Lung (tissue), 11 donors: ENCODE measurements at regions not wholly inside any gene's neighbourhood (a gene's known extent, or its start where the extent isn't known, plus 50 kb on each side); places are given as distances from the start of the nearest gene placed in this dataset.

Experiments
- ATAC-seq: fragments of 200-7000 bp; cut with Tn5 transposase; one replicate; pipeline ENCODE4 v1.9.1; 2020; ENCODE audit warnings: moderate number of reproducible peaks; ENCODE audit not compliant: insufficient read depth, low FRiP score
- DNase-seq, 3 donors: peaks; one replicate each; pipeline ENCODE4 v3.0.0-alpha.2; 2013 to 2017
- H3K27ac ChIP-seq, 2 donors: one replicate each; pipeline ENCODE4 v1.5.1; 2013; ENCODE audit warnings: mild to moderate bottlenecking in 2 of 2, moderate library complexity in 2 of 2, control low read depth in 1 of 2, inconsistent platforms in 1 of 2, low read depth in 1 of 2, low read length in 1 of 2
- H3K27me3 ChIP-seq, 3 donors: one replicate each; pipeline ENCODE4 v1.5.1; 2013; ENCODE audit warnings: low read length in 2 of 3; ENCODE audit not compliant: control insufficient read depth in 3 of 3, insufficient read depth in 3 of 3
- H3K36me3 ChIP-seq, 4 donors: one replicate each; pipeline ENCODE4 v1.5.1; 2013; ENCODE audit warnings: low read length in 4 of 4, mild to moderate bottlenecking in 1 of 4, moderate library complexity in 1 of 4; ENCODE audit not compliant: control insufficient read depth in 4 of 4, insufficient read depth in 4 of 4
- H3K4me1 ChIP-seq, 5 donors: one replicate each; pipeline ENCODE4 v1.5.1; 2013; ENCODE audit warnings: low read length in 5 of 5, mild to moderate bottlenecking in 2 of 5, moderate library complexity in 1 of 5; ENCODE audit not compliant: control insufficient read depth in 5 of 5, insufficient read depth in 5 of 5
- H3K4me3 ChIP-seq: one replicate; pipeline ENCODE4 v1.5.1; 2013; ENCODE audit warnings: mild to moderate bottlenecking, control low read depth, moderate library complexity
- H3K9ac ChIP-seq, 2 donors: one replicate each; pipeline ENCODE4 v1.5.1; 2013; ENCODE audit warnings: low read length in 2 of 2, control low read depth in 1 of 2; ENCODE audit not compliant: insufficient read depth in 1 of 2
- H3K9me3 ChIP-seq, 4 donors: one replicate each; pipeline ENCODE4 v1.5.1; 2013; ENCODE audit warnings: low read length in 3 of 4, mild to moderate bottlenecking in 1 of 4, moderate library complexity in 1 of 4; ENCODE audit not compliant: control insufficient read depth in 4 of 4, insufficient read depth in 3 of 4
- CTCF ChIP-seq: IDR thresholded peaks from 2 replicates; pipeline ENCODE4 v1.5.1; 2012; ENCODE audit warnings: mild to moderate bottlenecking; ENCODE audit errors: control extremely low read depth, extremely low read depth
- whole genome bisulfite sequencing, 2 donors: extraction: QIAGEN DNeasy Blood & Tissue Kit; methylation state at CpG; one replicate each; pipeline ENCODE4 v1.1.7; 2013; 5-methylcytosine and 5-hydroxymethylcytosine counted together
- donor health status: control.
- donor health status: control.
- donor health status: Bipolar disorder and iron deficiency.
- donor health status: healthy.
- donor health status: DM: yes; HTN: yes; CAD: no.

DNA sequence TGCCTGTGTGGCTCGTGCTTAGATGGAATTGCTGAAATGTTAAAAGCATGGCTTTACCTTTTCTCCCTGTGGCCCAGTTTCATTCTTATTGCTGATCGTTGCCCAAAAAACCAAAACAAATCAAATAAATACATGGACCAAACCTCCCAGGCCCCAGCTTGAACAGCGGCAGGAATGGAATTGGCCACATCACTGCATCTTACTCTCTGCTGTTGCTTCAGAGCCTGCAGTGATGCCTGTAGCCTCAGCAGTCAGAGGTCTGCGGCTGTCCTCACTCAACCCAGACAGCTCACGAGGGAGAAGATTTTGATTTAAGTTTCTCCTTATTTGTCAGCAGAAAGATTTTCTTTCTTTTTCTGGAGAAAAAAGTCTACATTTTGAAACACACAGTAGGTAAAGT lies 91.5 kb downstream of the NPIPB11 start:
- H3K9me3 ChIP-seq = no peaks in the 10 kb centered on the region
- WGBS, 2 donors = 85 to 87% methylated on average over 5 of the region's 5 CpGs
- ATAC-seq (no peak), DNase-seq (no peak)
- H3K9ac ChIP-seq = no peak overlapping the region
- peaks cover 0 to 24% (median 8%) of the 10 kb centered on the region in 5 donors for H3K4me1 ChIP-seq
- TF ChIP-seq CTCF = no peak
- no peaks in the 10 kb centered on the region for H3K27me3 ChIP-seq
- H3K27ac ChIP-seq = no peak overlapping the region
- no peaks in the 10 kb centered on the region for H3K36me3 ChIP-seq
- H3K4me3 ChIP-seq = no peak overlapping the region

- no peak for TF ChIP-seq CTCF
- no peaks in the 10 kb centered on the region for H3K36me3 ChIP-seq
- no peak for ATAC-seq
- no peak overlapping the region for H3K4me3 ChIP-seq
- DNase-seq = no peak
- WGBS, 2 donors = 96 to 97% methylated on average over 20 of the region's 20 CpGs
- peaks cover 0 to 24% (median 8%) of the 10 kb centered on the region in 5 donors for H3K4me1 ChIP-seq
- no peaks in the 10 kb centered on the region for H3K27me3 ChIP-seq
- no peaks in the 10 kb centered on the region for H3K9me3 ChIP-seq
- no peak overlapping the region for H3K27ac ChIP-seq
- H3K9ac ChIP-seq = no peak overlapping the region
Measured at GRCh38 chr16:29314292-29314934, 92.1 kb downstream of the NPIPB11 start.

GRCh38 chr16:29313559-29314048 lies 92.9 kb downstream of the NPIPB11 start:
- Histone ChIP-seq H3K27ac (no peak overlapping the region), H3K9me3 (no peaks in the 10 kb centered on the region), H3K4me1 (peaks cover 0 to 22% (median 3%) of the 10 kb centered on the region in 5 donors), H3K9ac (no peak overlapping the region), H3K27me3 (no peaks in the 10 kb centered on the region), H3K4me3 (no peak overlapping the region), H3K36me3 (no peaks in the 10 kb centered on the region)
- no peak for TF ChIP-seq CTCF
- 83 to 93% methylated on average over 9 of the region's 9 CpGs for WGBS, 2 donors
- DNase-seq (no peak), ATAC-seq (no peak)
